Heart left ventricle (tissue), 13 donors: ENCODE measurements at regions not wholly inside any gene's neighbourhood (a gene's known extent, or its start where the extent isn't known, plus 50 kb on each side); places are given as distances from the start of the nearest gene placed in this dataset.

ENCODE experiments used
- POLR2A ChIP-seq, 2 donors: fragments of 450-650 bp; IDR thresholded peaks; one replicate each; pipeline ENCODE4 v1.6.1; 2017; ENCODE audit warnings: antibody characterized with exemption in 2 of 2, mild to moderate bottlenecking in 2 of 2, moderate library complexity in 2 of 2
- TF ChIP-seq, protein P1 (sequence below), 12 donors: fragments of 200-600 bp; sonication (generic) in 4 of 12; IDR thresholded peaks; one replicate each; pipeline versions ENCODE4 v1.5.0 to v1.8.0; 2018 to 2022; ENCODE audit warnings: antibody characterized with exemption in 12 of 12, mild to moderate bottlenecking in 5 of 12
- donor health status: ischemic (EF 13 %, LVEDD 7.1; RV severe dilation, severe dysfunction).
- donor health status: DM: no; HTN: yes; CAD: no.
- donor health status: DM: no; HTN: no; CAD: no.
- donor health status: ischemic (EF 25% LVEDD 6.9; RV normal size, moderate dysfunction).
- donor health status: ischemic (EF 25% LVEDD 5.7; RV mildly dilated, moderate dysfunction).
- donor health status: ischemic (EF 35%, LVEDD 5.7; RV mildly dilated, moderate dysfunction).
- donor health status: nonischemic (EF 11% LVEDD 7.7; RV severe dilation, severe dysfunction).
- donor health status: DM: yes; HTN: yes; CAD: no.
- donor health status: PGD.
- donor health status: ischemic (EF 29% LVEDD 5.4; RV normal size, mild dysfunction).
- donor health status: nonischemic (EF 23%, LVEDD 6.1; RV moderate dilation, normal function).

DNA sequence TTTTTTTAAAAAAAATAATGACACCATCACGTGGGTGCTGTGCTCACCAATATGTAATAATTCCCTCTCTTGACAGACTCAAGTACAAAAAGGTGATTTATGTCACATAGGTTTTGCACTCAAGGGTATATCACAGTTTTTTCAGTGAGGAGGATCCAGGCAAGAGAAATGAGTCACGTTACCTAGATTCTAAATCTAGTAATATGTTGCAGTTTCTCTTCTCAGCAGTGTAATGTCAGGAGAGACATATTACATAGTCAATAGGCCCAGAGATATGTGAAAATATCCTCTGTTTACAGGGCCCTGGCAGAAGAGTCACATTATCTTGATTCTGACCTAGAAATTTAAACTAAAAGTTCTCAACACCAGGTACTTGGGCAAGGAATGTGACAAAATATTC lies 1024.1 kb upstream of the AMELY start:
- TF ChIP-seq, protein P1, sequence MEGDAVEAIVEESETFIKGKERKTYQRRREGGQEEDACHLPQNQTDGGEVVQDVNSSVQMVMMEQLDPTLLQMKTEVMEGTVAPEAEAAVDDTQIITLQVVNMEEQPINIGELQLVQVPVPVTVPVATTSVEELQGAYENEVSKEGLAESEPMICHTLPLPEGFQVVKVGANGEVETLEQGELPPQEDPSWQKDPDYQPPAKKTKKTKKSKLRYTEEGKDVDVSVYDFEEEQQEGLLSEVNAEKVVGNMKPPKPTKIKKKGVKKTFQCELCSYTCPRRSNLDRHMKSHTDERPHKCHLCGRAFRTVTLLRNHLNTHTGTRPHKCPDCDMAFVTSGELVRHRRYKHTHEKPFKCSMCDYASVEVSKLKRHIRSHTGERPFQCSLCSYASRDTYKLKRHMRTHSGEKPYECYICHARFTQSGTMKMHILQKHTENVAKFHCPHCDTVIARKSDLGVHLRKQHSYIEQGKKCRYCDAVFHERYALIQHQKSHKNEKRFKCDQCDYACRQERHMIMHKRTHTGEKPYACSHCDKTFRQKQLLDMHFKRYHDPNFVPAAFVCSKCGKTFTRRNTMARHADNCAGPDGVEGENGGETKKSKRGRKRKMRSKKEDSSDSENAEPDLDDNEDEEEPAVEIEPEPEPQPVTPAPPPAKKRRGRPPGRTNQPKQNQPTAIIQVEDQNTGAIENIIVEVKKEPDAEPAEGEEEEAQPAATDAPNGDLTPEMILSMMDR (IDR thresholded peaks at IDR 0.05) = no peak
- no peak for TF ChIP-seq POLR2A (IDR thresholded peaks at IDR 0.05)
